GM12872 (cell line): ENCODE measurements at regions not wholly inside any gene's neighbourhood (a gene's known extent, or its start where the extent isn't known, plus 50 kb on each side); places are given as distances from the start of the nearest gene placed in this dataset.

Experiments
- CTCF ChIP-seq: IDR thresholded peaks from 3 replicates; pipeline ENCODE4 v1.5.1; 2011; ENCODE audit warnings: low read depth, mild to moderate bottlenecking, low read length, moderate library complexity; ENCODE audit not compliant: insufficient read depth

- no peak for TF ChIP-seq CTCF
Observed at GRCh38 chr16:79408355-79408754, 192.2 kb downstream of the MAF start.

GRCh38 chr16:79407461-79408135, 192.9 kb downstream of the MAF start:
- TF ChIP-seq CTCF, result no peak

- no peak for TF ChIP-seq CTCF
Observed at GRCh38 chr16:79407005-79407404, 193.5 kb downstream of the MAF start.

GRCh38 chr16:79404571-79404970, 196.0 kb downstream of the MAF start:
- TF ChIP-seq CTCF, result no peak

- no peak for TF ChIP-seq CTCF
Observed at GRCh38 chr16:79403534-79403933, 197.0 kb downstream of the MAF start.

- no peak for TF ChIP-seq CTCF
Observed at GRCh38 chr16:79402920-79403319, 197.6 kb downstream of the MAF start.

- no peak for TF ChIP-seq CTCF
Observed at GRCh38 chr16:79402356-79402755, 198.2 kb downstream of the MAF start.

GRCh38 chr16:79401782-79402181, 198.8 kb downstream of the MAF start:
- TF ChIP-seq CTCF, result no peak
